ENCODE measurements at regions not wholly inside any gene's neighbourhood (a gene's known extent, or its start where the extent isn't known, plus 50 kb on each side); places are given as distances from the start of the nearest gene placed in this dataset.

DNA sequence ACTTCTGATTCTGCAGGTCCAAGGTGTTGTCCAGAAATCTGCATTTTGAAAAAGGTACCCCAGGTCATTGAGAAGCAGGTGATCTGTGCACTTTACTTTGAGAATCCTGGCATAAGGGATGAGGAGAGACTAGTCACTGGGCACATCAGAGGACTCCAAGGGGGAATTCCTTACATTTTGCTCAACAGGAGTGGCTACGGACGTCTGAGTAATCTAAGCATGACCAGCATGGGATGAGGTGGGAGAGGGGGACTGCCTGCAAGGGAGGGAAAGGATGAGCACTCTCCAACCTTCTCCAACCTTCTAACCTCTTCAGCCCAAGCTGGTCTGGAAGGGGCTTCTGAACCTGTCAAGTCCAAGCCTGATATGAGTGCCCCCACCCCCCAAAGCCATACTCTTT, 55.5 kb downstream of the MARCHF4 start:
- TF ChIP-seq, protein P1, sequence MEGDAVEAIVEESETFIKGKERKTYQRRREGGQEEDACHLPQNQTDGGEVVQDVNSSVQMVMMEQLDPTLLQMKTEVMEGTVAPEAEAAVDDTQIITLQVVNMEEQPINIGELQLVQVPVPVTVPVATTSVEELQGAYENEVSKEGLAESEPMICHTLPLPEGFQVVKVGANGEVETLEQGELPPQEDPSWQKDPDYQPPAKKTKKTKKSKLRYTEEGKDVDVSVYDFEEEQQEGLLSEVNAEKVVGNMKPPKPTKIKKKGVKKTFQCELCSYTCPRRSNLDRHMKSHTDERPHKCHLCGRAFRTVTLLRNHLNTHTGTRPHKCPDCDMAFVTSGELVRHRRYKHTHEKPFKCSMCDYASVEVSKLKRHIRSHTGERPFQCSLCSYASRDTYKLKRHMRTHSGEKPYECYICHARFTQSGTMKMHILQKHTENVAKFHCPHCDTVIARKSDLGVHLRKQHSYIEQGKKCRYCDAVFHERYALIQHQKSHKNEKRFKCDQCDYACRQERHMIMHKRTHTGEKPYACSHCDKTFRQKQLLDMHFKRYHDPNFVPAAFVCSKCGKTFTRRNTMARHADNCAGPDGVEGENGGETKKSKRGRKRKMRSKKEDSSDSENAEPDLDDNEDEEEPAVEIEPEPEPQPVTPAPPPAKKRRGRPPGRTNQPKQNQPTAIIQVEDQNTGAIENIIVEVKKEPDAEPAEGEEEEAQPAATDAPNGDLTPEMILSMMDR (conservative IDR thresholded peaks at IDR 0.05; ENCODE audit: low read depth, low read length): no peak
- no peak for TF ChIP-seq EZH2 (IDR thresholded peaks at IDR 0.05; ENCODE audit: low read length, unreplicated experiment)
- no peak for TF ChIP-seq EZH2phosphoT487 (IDR thresholded peaks at IDR 0.05; ENCODE audit: borderline replicate concordance, low read length)

All from PC-3 (cell line).